Astrocyte of the cerebellum (primary cell): ENCODE measurements at regions not wholly inside any gene's neighbourhood (a gene's known extent, or its start where the extent isn't known, plus 50 kb on each side); places are given as distances from the start of the nearest gene placed in this dataset.

Source experiments
- DNase-seq: peaks from one replicate; pipeline ENCODE4 v3.0.0-alpha.2; 2011; ENCODE audit warnings: low read depth
- H3K4me3 ChIP-seq: 2 replicates; pipeline ENCODE4 v1.5.1; 2011; ENCODE audit warnings: mild to moderate bottlenecking, low read depth, low read length, moderate library complexity
- in situ Hi-C: cut with HindIII; loops from 2 replicates; pipeline ENCODE4 v1.10.0; 2017; ENCODE audit warnings: low sequenced_read_pairs
- TF ChIP-seq, protein P1 (sequence below): IDR thresholded peaks from 2 replicates; pipeline ENCODE4 v1.5.1; 2012; ENCODE audit warnings: low read length, low read depth, moderate library complexity, mild to moderate bottlenecking; ENCODE audit errors: missing control alignments

GRCh38 chr13:74084375-74084935 is 49.7 kb downstream of the KLF12 start:
- in situ Hi-C loops = no loop called here
- TF ChIP-seq, protein P1, sequence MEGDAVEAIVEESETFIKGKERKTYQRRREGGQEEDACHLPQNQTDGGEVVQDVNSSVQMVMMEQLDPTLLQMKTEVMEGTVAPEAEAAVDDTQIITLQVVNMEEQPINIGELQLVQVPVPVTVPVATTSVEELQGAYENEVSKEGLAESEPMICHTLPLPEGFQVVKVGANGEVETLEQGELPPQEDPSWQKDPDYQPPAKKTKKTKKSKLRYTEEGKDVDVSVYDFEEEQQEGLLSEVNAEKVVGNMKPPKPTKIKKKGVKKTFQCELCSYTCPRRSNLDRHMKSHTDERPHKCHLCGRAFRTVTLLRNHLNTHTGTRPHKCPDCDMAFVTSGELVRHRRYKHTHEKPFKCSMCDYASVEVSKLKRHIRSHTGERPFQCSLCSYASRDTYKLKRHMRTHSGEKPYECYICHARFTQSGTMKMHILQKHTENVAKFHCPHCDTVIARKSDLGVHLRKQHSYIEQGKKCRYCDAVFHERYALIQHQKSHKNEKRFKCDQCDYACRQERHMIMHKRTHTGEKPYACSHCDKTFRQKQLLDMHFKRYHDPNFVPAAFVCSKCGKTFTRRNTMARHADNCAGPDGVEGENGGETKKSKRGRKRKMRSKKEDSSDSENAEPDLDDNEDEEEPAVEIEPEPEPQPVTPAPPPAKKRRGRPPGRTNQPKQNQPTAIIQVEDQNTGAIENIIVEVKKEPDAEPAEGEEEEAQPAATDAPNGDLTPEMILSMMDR = no peak
- H3K4me3 ChIP-seq = no peak overlapping the region

GRCh38 chr13:74082741-74083160 is 51.5 kb downstream of the KLF12 start:
- no peak overlapping the region for H3K4me3 ChIP-seq
- in situ Hi-C loops = no loop called here
- no peak for DNase-seq
- TF ChIP-seq, protein P1 = no peak

More at GRCh38 chr13:74084375-74084935, 49.7 kb downstream of the KLF12 start:
- no peak for DNase-seq

DNA sequence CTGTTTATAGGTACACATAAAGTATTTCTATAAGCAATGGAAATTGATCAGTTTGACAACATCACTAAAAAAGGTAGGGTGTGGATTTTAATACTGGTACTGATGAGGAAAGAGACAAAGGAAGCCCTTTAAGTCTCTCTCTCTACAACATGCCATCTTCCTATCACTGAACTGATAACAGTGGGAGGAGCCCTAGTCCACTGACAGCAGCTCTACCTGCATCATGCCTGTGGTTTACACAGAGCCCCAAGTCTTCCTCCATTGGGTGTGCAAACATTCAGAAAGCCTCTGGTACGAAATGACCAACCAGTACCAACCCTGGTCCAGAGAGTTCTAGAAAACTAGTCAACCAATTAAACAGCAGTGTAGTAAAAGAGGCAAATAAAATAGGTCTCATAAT is 53.4 kb downstream of the KLF12 start:
- TF ChIP-seq, protein P1 = no peak

DNA sequence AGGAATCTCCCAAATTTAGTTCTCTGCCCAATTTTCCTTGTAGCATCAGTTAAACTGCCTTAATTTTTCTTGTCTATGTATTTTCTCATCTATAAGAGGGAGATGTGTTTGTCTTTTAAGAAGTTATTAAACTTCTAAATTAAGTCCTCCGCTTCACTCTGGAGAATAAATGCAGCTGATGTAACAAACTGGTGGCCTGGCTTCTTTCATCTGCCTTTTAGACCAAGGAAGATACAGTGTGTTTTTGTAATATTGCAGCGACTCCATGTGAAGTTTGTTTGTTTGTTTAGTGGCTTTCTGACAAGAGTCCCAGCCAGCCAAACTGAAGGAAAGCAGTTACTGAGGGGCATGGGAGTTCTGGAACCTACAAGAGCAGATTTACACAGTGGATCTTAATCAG is 56.4 kb downstream of the KLF12 start:
- TF ChIP-seq, protein P1 = no peak
- in situ Hi-C loops = no loop called here
- no peak for DNase-seq
- H3K4me3 ChIP-seq = no peak overlapping the region

More for the DNA sequence above, 53.4 kb downstream of the KLF12 start:
- no peak for DNase-seq
- in situ Hi-C loops = no loop called here
- no peak overlapping the region for H3K4me3 ChIP-seq

GRCh38 chr13:74077375-74077774 is 56.8 kb downstream of the KLF12 start:
- TF ChIP-seq, protein P1 = no peak
- no peak overlapping the region for H3K4me3 ChIP-seq
- no peak for DNase-seq
- in situ Hi-C loops = no loop called here

- TF ChIP-seq, protein P1 = no peak
- no peak for DNase-seq
- in situ Hi-C loops = no loop called here
- no peak overlapping the region for H3K4me3 ChIP-seq
Measured at GRCh38 chr13:74074723-74075122, 59.5 kb downstream of the KLF12 start.
